ENCODE measurements at regions not wholly inside any gene's neighbourhood (a gene's known extent, or its start where the extent isn't known, plus 50 kb on each side); places are given as distances from the start of the nearest gene placed in this dataset.

DNA sequence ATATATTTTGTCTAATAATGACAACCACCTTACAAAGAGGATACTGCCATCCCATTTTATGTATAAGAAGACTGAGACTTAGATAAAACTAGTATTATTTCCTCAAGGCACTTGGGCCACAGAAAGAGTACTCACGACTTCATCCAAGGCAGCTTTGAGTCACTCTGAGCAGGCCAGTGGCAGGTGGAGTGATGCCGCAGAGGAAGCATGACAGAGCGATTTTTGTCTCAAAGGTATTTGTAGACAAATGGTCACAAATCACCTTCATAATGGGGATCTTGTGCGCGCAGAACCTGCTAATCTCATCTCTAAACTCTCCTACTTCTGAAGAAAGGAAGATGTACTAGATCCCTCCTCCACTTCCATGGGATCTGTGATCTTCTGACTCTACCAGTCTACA is 113.2 kb upstream of the NAMPT start:
- intact Hi-C loops (cut with DNase I) = no loop called here
- H3K9me3 ChIP-seq = no peaks in the 10 kb centered on the region
- TF ChIP-seq POLR2A (IDR thresholded peaks at IDR 0.05) (no peak), CTCF (IDR thresholded peaks at IDR 0.05) (no peak)
- no peaks in the 10 kb centered on the region for H3K27me3 ChIP-seq
- no peak for DNase-seq
- H3K4me3 ChIP-seq = no peak overlapping the region
- 82 to 90% methylated on average over 5 of the region's 5 CpGs for WGBS, 2 donors
- H3K27ac ChIP-seq = no peak overlapping the region
- H3K36me3 ChIP-seq = no peaks in the 10 kb centered on the region
- no peaks in the 10 kb centered on the region for H3K4me1 ChIP-seq

DNA sequence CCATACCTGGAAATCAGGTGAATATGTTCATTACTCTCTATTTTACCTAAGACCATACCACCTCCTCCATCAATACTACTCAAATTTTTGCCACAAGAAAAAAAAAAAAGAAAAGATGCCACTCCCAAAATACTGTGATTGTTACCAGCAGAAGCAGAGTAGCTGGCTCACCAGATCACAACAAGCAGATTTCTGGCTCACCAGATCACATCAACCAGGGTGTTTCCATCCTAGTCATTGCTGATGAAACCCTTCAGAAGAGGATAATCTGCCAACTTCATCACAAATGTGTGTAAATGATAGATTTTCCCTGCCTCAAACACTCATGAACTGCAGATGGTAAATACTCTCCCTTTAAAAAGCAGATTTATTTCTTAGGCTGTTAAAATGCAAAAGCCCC is 109.7 kb upstream of the NAMPT start:
- Histone ChIP-seq H3K27ac (no peak overlapping the region), H3K27me3 (no peaks in the 10 kb centered on the region), H3K4me3 (no peak overlapping the region), H3K4me1 (no peaks in the 10 kb centered on the region), H3K9me3 (no peaks in the 10 kb centered on the region), H3K36me3 (no peaks in the 10 kb centered on the region)
- TF ChIP-seq POLR2A (IDR thresholded peaks at IDR 0.05) (no peak), CTCF (IDR thresholded peaks at IDR 0.05) (no peak)
- no peak for DNase-seq
- intact Hi-C loops (cut with DNase I) = no loop called here

DNA sequence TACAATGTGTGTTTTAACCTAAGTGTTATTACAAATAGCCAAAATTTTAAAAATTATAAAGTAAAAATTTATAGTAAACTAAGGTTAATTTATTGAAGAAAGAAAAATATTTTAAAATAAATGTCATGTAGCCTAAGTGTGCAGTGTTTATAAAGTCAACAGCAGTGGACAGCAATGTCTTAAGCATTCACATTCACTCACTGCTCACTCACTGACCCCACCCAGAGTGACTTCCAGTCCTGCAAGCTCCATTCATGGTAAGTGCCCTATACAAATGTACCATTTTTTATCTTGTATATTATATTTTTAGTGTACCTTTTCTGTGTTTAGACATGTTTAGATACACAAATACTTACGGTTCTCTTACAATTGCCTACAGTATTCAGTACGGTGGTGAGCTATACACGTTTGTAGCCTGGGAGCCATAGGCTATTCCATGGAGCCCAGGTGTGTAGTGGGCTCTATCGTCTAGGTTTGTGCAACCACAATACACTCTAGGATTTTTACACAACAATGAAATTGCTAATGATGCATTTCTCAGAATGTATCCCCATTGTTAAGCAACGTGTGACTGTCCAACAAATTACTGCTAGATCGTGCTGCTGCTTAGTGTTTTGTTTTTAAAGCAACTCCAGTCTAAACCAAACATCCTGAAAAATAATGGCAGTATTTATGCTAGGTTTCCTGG is 108.9 kb upstream of the NAMPT start:
- Histone ChIP-seq H3K27me3 (no peaks in the 10 kb centered on the region), H3K27ac (no peak overlapping the region), H3K4me3 (no peak overlapping the region), H3K36me3 (no peaks in the 10 kb centered on the region), H3K9me3 (no peaks in the 10 kb centered on the region), H3K4me1 (no peaks in the 10 kb centered on the region)
- DNase-seq = no peak
- TF ChIP-seq CTCF (IDR thresholded peaks at IDR 0.05) (no peak), POLR2A (IDR thresholded peaks at IDR 0.05) (no peak)
- intact Hi-C loops (cut with DNase I) = no loop called here
- 44 to 59% methylated on average over 6 of the region's 6 CpGs for WGBS, 2 donors

- H3K4me1 ChIP-seq = no peaks in the 10 kb centered on the region
- TF ChIP-seq POLR2A (IDR thresholded peaks at IDR 0.05) = no peak
- no peak for TF ChIP-seq CTCF (IDR thresholded peaks at IDR 0.05)
- H3K27ac ChIP-seq = no peak overlapping the region
- H3K27me3 ChIP-seq = no peaks in the 10 kb centered on the region
- 24 to 52% methylated on average over 2 of the region's 2 CpGs for WGBS, 2 donors
- intact Hi-C loops (cut with DNase I) = no loop called here
- H3K36me3 ChIP-seq = no peaks in the 10 kb centered on the region
- no peaks in the 10 kb centered on the region for H3K9me3 ChIP-seq
- DNase-seq = no peak
- H3K4me3 ChIP-seq = no peak overlapping the region
Measured at GRCh38 chr7:106392590-106392989, 107.8 kb upstream of the NAMPT start.

DNA sequence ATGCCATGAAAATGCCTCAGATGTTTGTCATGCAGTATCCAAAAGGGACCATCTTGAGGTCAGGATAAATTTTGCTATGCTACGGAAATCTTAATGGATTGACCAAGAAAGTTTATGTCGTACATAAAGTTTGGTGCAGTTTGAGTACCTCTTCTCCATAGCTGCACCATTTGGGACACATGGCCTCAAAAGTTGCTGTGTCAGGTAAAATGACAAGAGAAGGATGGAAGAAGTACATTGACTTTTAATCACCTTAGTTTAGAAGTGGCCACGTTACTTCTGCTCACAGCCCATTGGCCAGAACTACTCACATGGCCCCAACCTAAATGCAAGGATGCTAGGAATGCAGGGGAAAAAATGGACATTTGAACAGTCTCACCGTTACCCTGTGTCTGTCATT is 107.4 kb upstream of the NAMPT start:
- 87 to 95% methylated on average over 4 of the region's 4 CpGs for WGBS, 2 donors

More for the DNA sequence above, 107.4 kb upstream of the NAMPT start:
- no peak for TF ChIP-seq POLR2A (IDR thresholded peaks at IDR 0.05)
- TF ChIP-seq CTCF (IDR thresholded peaks at IDR 0.05) = no peak
- no peak overlapping the region for H3K4me3 ChIP-seq
- no peaks in the 10 kb centered on the region for H3K4me1 ChIP-seq
- intact Hi-C loops (cut with DNase I) = no loop called here
- H3K9me3 ChIP-seq = no peaks in the 10 kb centered on the region
- no peak overlapping the region for H3K27ac ChIP-seq
- DNase-seq = no peak
- no peaks in the 10 kb centered on the region for H3K27me3 ChIP-seq
- no peaks in the 10 kb centered on the region for H3K36me3 ChIP-seq
